ENCODE measurements at regions not wholly inside any gene's neighbourhood (a gene's known extent, or its start where the extent isn't known, plus 50 kb on each side); places are given as distances from the start of the nearest gene placed in this dataset.

DNA sequence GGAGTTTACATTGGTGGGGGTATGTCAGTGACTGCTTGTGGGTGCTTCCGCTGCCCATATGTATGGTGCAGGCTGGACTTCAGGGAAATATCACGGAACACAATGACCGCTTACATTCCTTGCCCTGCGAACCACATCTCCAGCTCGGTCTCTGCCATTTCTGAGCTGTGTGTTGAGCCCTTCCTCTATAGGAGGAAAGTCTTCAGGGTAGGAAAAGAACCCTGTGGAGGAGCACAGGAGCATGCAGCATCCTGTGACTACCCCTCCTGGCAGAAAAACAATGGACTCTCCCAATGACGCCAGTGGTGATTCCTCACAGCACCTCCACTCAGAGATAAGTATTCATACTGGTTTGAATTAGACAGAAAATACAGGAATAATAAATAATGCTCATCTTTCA, 276.8 kb upstream of the MAP3K1 start:
- TF ChIP-seq POLR2A (IDR thresholded peaks at IDR 0.05; ENCODE audit: low read depth, low read length) (no peak), POLR2AphosphoS5 (IDR thresholded peaks at IDR 0.05; ENCODE audit: low read depth, low read length) (no peak), TAF1 (IDR thresholded peaks at IDR 0.05; ENCODE audit: borderline replicate concordance, low read depth, low read length) (no peak)
